PC-3 (cell line): ENCODE measurements at regions not wholly inside any gene's neighbourhood (a gene's known extent, or its start where the extent isn't known, plus 50 kb on each side); places are given as distances from the start of the nearest gene placed in this dataset.

Experiments
- ATAC-seq: fragments of 200-7000 bp; cut with Tn5 transposase; 2 replicates; pipeline ENCODE4 v1.9.1; 2020; ENCODE audit warnings: mild to moderate bottlenecking, moderate library complexity
- BruUV-seq: library from RNA; stranded (reverse); fragments of 400-500 nt; replicated peaks from 2 replicates; lab custom pipeline; 2021; lab: Mats Ljungman, UMichigan
- CTCF ChIA-PET: fragments of 300-600 bp; sonication (Branson Sonifier 250); formaldehyde crosslinking; loops from one replicate; lab custom pipeline; 2022; ENCODE audit warnings: antibody characterized with exemption; lab: Charles Lee
- POLR2A ChIA-PET: fragments of 300-600 bp; sonication (Branson Sonifier 250); formaldehyde crosslinking; loops from one replicate; lab custom pipeline; 2022; ENCODE audit warnings: antibody characterized with exemption; ENCODE audit not compliant: unreplicated experiment; lab: Charles Lee
- DNase-seq: peaks from one replicate; pipeline ENCODE4 v3.0.0-alpha.2; 2015
- H2AFZ ChIP-seq: fragments of 300-600 bp; sonication (generic); 2 replicates; pipeline ENCODE4 v1.6.0; 2016; ENCODE audit warnings: antibody characterized with exemption, low read length
- H3F3A ChIP-seq: fragments of 300-600 bp; sonication (generic); one replicate; pipeline ENCODE4 v1.6.0; 2017; ENCODE audit warnings: antibody characterized with exemption, low read length, control low read depth, mild to moderate bottlenecking; ENCODE audit not compliant: unreplicated experiment
- H3K27ac ChIP-seq: fragments of 300-600 bp; sonication (generic); 2 replicates; pipeline ENCODE4 v1.5.1; 2016; ENCODE audit warnings: mild to moderate bottlenecking, low read length
- H3K27me3 ChIP-seq: fragments of 300-600 bp; sonication (generic); 2 replicates; pipeline ENCODE4 v1.6.1; 2016; ENCODE audit warnings: low read length, mixed read lengths
- H3K36me3 ChIP-seq: fragments of 300-600 bp; sonication (generic); 2 replicates; pipeline ENCODE4 v1.6.1; 2016; ENCODE audit warnings: low read depth, mixed run types, low read length, mixed read lengths
- H3K4me1 ChIP-seq: fragments of 300-600 bp; sonication (generic); 2 replicates; pipeline ENCODE4 v1.5.1; 2016; ENCODE audit warnings: low read length; ENCODE audit not compliant: insufficient read depth
- H3K4me2 ChIP-seq: fragments of 300-600 bp; sonication (generic); 2 replicates; pipeline ENCODE4 v1.6.0; 2016; ENCODE audit warnings: low read length
- H3K4me3 ChIP-seq: fragments of 300-600 bp; sonication (generic); 2 replicates; pipeline ENCODE4 v1.5.1; 2016; ENCODE audit warnings: mild to moderate bottlenecking, low read length, mixed read lengths
- H3K79me2 ChIP-seq: fragments of 300-600 bp; sonication (generic); 2 replicates; pipeline ENCODE4 v1.6.1; 2017; ENCODE audit warnings: low read length, mixed read lengths
- H3K9ac ChIP-seq: fragments of 300-600 bp; sonication (generic); 2 replicates; pipeline ENCODE4 v1.6.0; 2016; ENCODE audit warnings: mild to moderate bottlenecking, low read length
- H3K9me2 ChIP-seq: fragments of 300-600 bp; sonication (generic); replicated peaks from 2 replicates; pipeline ENCODE4 v1.6.1; 2016; ENCODE audit warnings: mixed run types, low read length, mixed read lengths
- H3K9me3 ChIP-seq: fragments of 300-600 bp; sonication (generic); 2 replicates; pipeline ENCODE4 v1.6.1; 2016; ENCODE audit warnings: low read length, mixed read lengths
- H4K20me1 ChIP-seq: fragments of 300-600 bp; sonication (generic); 2 replicates; pipeline ENCODE4 v1.6.1; 2016; ENCODE audit warnings: low read length, mixed read lengths
- CTCF ChIP-seq: fragments of 300-600 bp; sonication (generic); conservative IDR thresholded peaks from 2 replicates; pipeline ENCODE4 v1.5.1; 2017; ENCODE audit warnings: antibody characterized with exemption, low read depth, mild to moderate bottlenecking, low read length
- EZH2 ChIP-seq: fragments of 300-600 bp; sonication (generic); IDR thresholded peaks from one replicate; pipeline ENCODE4 v1.6.1; 2017; ENCODE audit warnings: antibody characterized with exemption, mild to moderate bottlenecking, low read length; ENCODE audit not compliant: unreplicated experiment
- EZH2phosphoT487 ChIP-seq: fragments of 300-600 bp; sonication (generic); IDR thresholded peaks from 2 replicates; pipeline ENCODE4 v1.6.1; 2018; ENCODE audit warnings: mild to moderate bottlenecking, antibody characterized with exemption, low read length, borderline replicate concordance
- intact Hi-C: fragments of 100-400 bp; cut with micrococcal nuclease; formaldehyde crosslinking; loops from 2 replicates; pipeline ENCODE4 v1.9.0; 2023

GRCh38 chr2:181782660-181783059, 102.3 kb upstream of the NEUROD1 start:
- Histone ChIP-seq H3K9me2 (no peaks in the 10 kb centered on the region), H3K27me3 (no peaks in the 10 kb centered on the region), H2AFZ (no peak overlapping the region), H3F3A (no peaks in the 10 kb centered on the region), H3K79me2 (no peaks in the 10 kb centered on the region), H3K4me2 (no peak overlapping the region), H3K27ac (no peak overlapping the region), H3K9ac (no peak overlapping the region), H3K4me1 (peaks cover 68% of the 10 kb centered on the region), H3K4me3 (no peak overlapping the region), H3K9me3 (no peaks in the 10 kb centered on the region), H4K20me1 (no peaks in the 10 kb centered on the region), H3K36me3 (no peaks in the 10 kb centered on the region)
- ATAC-seq (no peak), DNase-seq (no peak)
- POLR2A ChIA-PET: no interaction called here
- CTCF ChIA-PET: no interaction called here
- TF ChIP-seq EZH2phosphoT487 (no peak), CTCF (no peak), EZH2 (no peak)
- intact Hi-C loops: no loop called here
- BruUV-seq: no TSS peak

GRCh38 chr2:181784556-181784955, 104.2 kb upstream of the NEUROD1 start:
- peak overlapping the region; percentile 83 for H3K27ac ChIP-seq
- intact Hi-C loops: loop anchor here (2.0 kb wide), 1 partner anchor 14 kb away; no protein-coding TSS in a partner anchor
- no peak overlapping the region for H2AFZ ChIP-seq
- H3K4me2 ChIP-seq: peak overlapping the region; percentile 46
- no peak for ATAC-seq
- peak; percentile 56 for DNase-seq
- POLR2A ChIA-PET: interaction anchor here (0.7 kb wide), 1 partner anchor 348 kb away, joined by 3 read pairs; no protein-coding TSS in a partner anchor
- CTCF ChIA-PET: no interaction called here
- TF ChIP-seq EZH2: no peak
- no peaks in the 10 kb centered on the region for H3K27me3 ChIP-seq
- no peaks in the 10 kb centered on the region for H3K79me2 ChIP-seq
- H3K9me2 ChIP-seq: no peaks in the 10 kb centered on the region
- BruUV-seq: no TSS peak
- no peaks in the 10 kb centered on the region for H3F3A ChIP-seq
- H3K4me3 ChIP-seq: no peak overlapping the region
- no peaks in the 10 kb centered on the region for H3K36me3 ChIP-seq
- H3K9me3 ChIP-seq: no peaks in the 10 kb centered on the region
- H3K4me1 ChIP-seq: peaks cover 74% of the 10 kb centered on the region
- peak overlapping the region; percentile 35; the same call in 1 of the 2 replicates for H3K9ac ChIP-seq
- H4K20me1 ChIP-seq: no peaks in the 10 kb centered on the region

- H3K9me2 ChIP-seq: no peaks in the 10 kb centered on the region
- H3K27me3 ChIP-seq: no peaks in the 10 kb centered on the region
- peak overlapping the region; percentile 0; the same call in 1 of the 2 replicates for H3K4me3 ChIP-seq
- DNase-seq (peak; percentile 90), ATAC-seq (peak; percentile 93)
- no peaks in the 10 kb centered on the region for H3F3A ChIP-seq
- intact Hi-C loops: loop anchor here (2.0 to 5.0 kb wide), 2 partner anchors 15 to 291 kb away; no protein-coding TSS in a partner anchor
- no peaks in the 10 kb centered on the region for H3K9me3 ChIP-seq
- H4K20me1 ChIP-seq: no peaks in the 10 kb centered on the region
- H3K9ac ChIP-seq: peak overlapping the region; percentile 39
- ChIA-PET POLR2A (no interaction called here), CTCF (no interaction called here)
- H3K79me2 ChIP-seq: no peaks in the 10 kb centered on the region
- no peaks in the 10 kb centered on the region for H3K36me3 ChIP-seq
- peak overlapping the region; percentile 83 for H3K27ac ChIP-seq
- no peak for TF ChIP-seq EZH2
- no peak for TF ChIP-seq CTCF
- no peak for TF ChIP-seq EZH2phosphoT487
- peak overlapping the region; percentile 46 for H3K4me2 ChIP-seq
- H2AFZ ChIP-seq: 0 out of 2 replicates have a peak overlapping the region, but pooled peaks have one; percentile 18
- peaks cover 74% of the 10 kb centered on the region for H3K4me1 ChIP-seq
- BruUV-seq: no TSS peak
Measured at GRCh38 chr2:181785691-181786344, 105.5 kb upstream of the NEUROD1 start.
